ENCODE measurements at regions not wholly inside any gene's neighbourhood (a gene's known extent, or its start where the extent isn't known, plus 50 kb on each side); places are given as distances from the start of the nearest gene placed in this dataset.
"Not testable (repeated sequence)": the region's sequence is repeated elsewhere in the genome, so short reads cannot be mapped to it uniquely, and the experiment has no call there.

DNA sequence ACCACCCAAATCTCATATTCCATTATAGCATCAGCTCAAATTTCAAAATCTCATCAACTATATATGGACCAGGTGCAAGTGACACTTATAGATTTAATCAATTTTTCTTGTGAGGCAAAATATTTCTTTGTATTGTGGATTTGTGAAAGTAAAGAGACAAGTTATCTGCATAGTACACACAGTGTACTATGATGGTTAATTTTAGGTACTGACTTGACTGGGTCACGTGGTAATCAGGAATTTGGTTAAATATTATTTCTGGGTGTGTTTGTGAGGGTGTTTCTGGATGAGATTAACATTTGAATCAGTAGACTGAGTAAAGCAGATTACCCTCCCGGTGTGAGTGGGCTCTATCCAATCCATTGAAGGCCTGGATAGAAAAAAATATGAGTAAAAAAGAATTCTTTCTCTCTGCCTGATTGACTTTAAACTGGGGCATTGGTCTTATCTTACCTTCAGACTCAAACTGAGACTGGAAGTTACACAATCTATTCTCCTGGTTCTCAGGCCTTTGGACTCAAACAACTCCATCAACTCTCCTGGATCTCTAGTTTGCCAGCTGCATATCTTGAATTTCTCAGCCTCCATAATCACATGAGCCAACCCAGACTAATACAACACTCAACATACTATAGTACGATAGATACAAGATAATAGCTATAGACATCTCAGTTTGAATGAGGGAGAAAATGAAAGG lies 799.9 kb downstream of the NAP1L3 start:
- H3K4me3 ChIP-seq (ENCODE audit: low read depth, low read length); DNase-seq (ENCODE audit: low read depth): not testable (repeated sequence)

DNA sequence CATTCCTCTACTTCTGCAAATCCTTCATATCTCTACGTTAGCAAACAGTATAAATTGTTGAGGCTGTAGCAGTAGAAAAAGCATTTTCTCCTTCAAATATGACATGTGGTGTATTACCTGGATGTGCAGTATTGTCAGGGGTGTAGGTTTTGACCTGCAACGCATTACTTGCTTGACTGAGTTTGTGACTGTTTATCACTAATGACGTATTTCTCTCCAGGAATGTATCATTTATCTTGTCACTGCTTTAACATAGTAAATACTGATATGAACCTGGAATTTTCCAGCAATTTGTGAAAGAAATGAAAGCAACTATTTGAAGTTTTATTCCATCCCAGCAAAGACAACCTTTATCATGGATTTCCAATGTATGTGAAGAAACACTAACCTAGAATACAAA lies 823.4 kb downstream of the NAP1L3 start:
- DNase-seq (ENCODE audit: low read depth); H3K4me3 ChIP-seq (ENCODE audit: low read depth, low read length): not testable (repeated sequence)

DNA sequence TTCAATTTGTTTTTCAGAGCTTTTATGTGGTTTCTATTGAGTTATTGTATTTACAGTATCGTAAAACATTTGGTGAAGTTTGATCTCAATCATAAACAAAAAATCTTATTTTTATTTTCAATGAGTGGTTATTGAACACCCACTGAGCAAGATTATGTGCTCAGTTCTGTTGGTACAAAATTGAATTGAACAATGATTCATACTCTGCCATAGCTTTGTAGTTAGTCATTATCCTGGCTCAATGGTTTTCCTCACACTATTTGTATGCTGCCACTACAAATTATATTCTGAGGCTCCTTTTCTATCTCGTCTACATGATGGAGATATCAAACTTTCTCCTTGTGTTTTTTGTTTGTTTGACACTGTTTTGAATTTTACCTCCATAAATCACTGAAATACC lies 829.5 kb downstream of the NAP1L3 start:
- H3K4me3 ChIP-seq (ENCODE audit: low read depth, low read length); DNase-seq (ENCODE audit: low read depth): not testable (repeated sequence)

DNA sequence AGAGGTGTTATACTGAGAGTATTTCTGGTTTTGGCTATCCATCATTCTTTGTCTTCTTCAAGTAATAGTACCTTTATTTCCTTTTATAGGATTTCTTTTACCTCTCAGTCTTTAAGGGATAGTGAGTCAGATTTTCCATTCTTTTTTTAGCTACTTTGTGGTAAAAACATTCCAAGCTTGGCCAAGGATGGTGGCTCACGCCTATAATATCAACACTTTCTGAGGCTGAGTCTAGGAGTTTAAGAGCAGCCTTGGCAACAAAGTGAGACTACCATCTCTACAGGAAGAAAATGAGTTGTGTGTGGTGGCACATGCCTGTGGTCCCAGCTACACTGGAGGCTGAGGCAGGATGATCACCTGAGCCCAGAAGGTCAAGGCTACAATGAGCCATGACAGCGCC lies 840.6 kb downstream of the NAP1L3 start:
- not testable (repeated sequence) for DNase-seq (ENCODE audit: low read depth); H3K4me3 ChIP-seq (ENCODE audit: low read depth, low read length)

DNA sequence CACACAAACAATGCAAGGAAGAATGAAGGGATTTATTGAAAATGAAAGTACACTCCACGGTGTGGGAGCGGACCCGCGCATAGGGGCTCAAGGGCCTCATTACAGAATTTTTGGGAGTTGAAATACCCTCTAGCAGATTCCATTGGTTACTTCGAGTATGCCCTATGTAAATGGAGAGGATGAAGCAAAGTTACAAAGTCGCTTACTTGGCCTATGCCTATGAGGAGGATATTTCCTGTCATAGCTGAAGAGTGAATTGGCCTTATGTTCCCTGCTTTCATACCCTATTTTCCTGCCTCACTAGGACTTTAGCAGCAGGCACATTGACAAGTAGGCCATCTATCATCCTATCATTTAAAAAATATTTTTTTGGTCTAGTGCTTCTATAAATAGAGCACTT lies 843.3 kb downstream of the NAP1L3 start:
- DNase-seq (ENCODE audit: low read depth); H3K4me3 ChIP-seq (ENCODE audit: low read depth, low read length): not testable (repeated sequence)

DNA sequence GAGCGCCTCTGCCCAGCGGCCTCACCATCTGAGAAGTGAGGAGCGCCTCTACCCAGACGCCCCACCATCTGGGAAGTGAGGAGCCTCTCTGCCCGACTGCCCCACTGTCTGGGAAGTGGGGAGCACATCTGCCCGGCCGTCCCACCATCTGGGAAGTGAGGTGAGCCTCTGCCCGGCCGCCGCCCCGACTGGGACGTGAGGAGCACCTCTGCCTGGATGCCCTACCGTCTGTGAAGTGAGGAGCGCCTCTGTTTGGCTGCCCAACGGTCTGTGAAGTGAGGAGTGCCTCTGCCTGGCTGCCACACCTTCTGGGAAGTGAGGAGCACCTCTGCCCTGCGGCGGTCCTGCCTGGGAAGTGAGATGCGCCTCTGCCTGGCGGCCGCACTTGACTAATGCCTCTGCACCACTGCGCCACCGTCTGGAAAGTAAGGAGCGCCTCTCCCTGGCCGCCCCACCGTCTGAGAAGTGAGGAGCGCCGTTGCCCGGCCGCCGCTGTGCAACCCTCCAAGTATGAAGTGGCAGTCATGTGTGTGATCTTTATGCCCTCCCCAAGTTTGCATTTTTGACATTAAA lies 851.7 kb downstream of the NAP1L3 start:
- DNase-seq (ENCODE audit: low read depth): not testable (repeated sequence)

DNA sequence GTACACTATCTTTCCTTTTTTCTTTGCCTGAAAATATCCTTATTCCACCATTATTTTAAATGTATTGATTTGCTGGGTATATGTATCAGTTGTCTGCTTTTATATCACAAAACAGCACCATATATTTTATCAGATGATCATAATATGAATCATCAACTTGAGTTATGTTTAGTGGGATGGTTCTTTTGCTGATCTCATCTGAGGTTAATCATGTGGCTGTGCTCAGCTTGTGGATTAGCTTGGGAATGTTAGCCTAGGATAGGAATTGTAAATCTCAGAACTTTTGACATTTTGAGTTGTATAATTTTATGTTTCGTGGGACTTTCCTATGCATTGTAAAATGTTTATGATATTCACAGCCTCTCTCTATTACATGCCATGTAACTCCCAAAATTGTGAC lies 881.3 kb downstream of the NAP1L3 start:
- DNase-seq (ENCODE audit: low read depth); H3K4me3 ChIP-seq (ENCODE audit: low read depth, low read length): not testable (repeated sequence)

More for the DNA sequence above, 851.7 kb downstream of the NAP1L3 start:
- not testable (repeated sequence) for H3K4me3 ChIP-seq (ENCODE audit: low read depth, low read length)

DNA sequence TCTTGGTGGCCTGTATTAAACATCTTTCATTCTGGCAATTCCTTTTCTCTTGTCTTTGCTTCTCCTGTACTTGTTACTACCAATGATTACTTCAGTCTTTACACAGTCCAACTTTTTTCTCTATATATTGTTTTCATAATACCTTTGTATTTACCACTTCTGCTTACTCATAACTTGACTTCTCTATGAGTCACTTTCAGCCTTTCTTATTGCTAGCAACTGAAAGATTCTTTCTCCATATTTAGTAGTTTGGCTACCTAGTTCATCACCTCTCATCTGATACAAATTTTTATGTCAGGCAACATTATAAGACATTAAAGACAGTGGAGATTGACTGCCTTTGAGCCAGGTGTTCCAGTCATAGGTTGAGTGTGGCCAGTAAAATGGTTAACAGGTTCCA lies 893.3 kb downstream of the NAP1L3 start:
- not testable (repeated sequence) for DNase-seq (ENCODE audit: low read depth); H3K4me3 ChIP-seq (ENCODE audit: low read depth, low read length)

DNA sequence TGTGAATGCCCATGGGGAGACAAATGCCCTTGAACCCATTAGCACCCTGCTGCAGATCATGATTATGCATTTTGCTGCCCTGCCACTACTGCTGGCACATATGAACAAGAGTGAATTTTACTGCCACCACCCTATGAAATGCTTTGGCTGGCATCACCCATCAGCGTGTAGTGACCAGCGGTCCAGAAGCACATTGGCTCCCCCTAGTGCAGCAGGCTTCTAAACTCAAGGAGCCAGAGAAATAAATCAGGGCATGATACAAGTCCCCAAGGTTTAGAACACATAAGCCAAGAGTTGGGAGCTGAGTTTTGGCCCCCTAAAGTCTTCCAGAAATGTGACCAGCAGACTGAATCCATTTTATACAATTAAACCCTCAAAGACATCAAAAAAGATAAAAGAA lies 899.4 kb downstream of the NAP1L3 start:
- H3K4me3 ChIP-seq (ENCODE audit: low read depth, low read length): not testable (repeated sequence)
- DNase-seq (ENCODE audit: low read depth): peak; percentile 4

DNA sequence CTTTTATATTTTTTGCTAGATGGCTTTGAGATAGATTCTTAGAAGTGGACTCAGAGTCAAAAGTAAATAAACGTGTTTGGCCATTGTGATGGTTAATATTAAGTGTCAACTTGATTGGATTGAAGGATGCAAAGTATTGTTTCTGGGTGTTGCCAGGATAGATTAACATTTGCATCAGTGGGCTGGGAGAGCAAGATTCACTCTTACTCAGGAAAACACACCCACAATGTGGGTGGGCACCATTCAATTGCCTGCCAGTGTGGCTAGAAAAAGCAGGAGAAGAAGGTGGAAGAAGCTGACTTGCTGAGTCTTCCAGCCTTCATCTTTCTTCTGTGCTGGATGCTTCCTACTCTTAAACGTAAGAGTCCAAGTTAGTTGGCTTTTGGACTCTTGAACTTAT lies 912.4 kb downstream of the NAP1L3 start:
- H3K4me3 ChIP-seq (ENCODE audit: low read depth, low read length); DNase-seq (ENCODE audit: low read depth): not testable (repeated sequence)
